HG03139 (cell line): ENCODE measurements at regions not wholly inside any gene's neighbourhood (a gene's known extent, or its start where the extent isn't known, plus 50 kb on each side); places are given as distances from the start of the nearest gene placed in this dataset.

ENCODE experiments used
- ATAC-seq: cut with Tn5 transposase; IDR thresholded peaks from one replicate; pipeline ENCODE4 v1.9.1; 2021; ENCODE audit not compliant: unreplicated experiment

DNA sequence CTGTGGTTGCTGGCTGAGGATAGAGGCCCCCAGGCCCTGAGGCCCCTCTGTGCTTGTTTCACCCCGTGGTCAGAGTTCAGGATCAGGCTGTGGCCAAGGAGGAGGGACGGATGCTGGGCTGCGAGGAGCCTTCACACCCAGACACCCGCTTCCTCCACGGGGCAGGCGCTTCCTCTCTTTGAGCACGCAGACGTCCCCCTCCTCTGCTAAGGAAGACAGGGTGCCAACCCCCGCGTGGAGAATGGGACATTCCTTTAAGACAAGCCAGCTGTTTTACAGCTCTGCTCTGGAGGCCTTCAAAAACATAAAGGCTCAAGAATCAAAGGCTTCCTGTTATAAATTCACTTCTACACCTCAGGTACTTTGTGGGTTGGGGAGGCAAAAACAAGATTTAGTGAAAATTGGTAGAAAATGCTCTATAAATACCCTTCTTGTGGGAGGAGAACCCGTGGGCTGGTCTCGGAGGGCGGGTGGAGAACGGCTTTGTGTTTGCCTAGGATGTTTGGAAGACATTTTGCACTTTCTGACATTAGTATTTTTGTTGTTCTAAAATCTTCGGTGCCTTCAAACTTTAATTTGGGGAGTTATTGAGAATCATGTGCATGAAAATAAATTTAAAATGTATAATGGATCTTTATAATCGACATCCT lies 60.8 kb upstream of the FOXF1 start:
- no peak for ATAC-seq

DNA sequence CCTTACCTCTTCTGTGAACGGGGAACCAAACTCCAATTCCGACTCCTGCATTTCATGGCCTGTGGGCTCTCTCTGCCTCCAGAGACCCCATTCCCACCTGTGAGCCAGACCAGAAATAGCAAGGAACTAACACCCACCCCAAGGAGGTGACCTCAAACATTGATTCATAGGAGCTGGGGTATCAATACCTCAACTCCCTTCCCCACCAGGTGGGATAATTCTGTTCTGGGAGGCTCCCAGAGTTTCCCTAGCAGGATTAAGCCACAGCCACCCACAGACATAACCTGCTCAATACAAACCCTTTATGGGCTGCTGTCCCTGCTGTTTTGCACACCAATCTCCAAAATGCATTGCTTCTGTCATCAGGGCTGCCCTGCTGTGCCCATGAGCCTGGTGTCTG lies 59.6 kb upstream of the FOXF1 start:
- no peak for ATAC-seq

DNA sequence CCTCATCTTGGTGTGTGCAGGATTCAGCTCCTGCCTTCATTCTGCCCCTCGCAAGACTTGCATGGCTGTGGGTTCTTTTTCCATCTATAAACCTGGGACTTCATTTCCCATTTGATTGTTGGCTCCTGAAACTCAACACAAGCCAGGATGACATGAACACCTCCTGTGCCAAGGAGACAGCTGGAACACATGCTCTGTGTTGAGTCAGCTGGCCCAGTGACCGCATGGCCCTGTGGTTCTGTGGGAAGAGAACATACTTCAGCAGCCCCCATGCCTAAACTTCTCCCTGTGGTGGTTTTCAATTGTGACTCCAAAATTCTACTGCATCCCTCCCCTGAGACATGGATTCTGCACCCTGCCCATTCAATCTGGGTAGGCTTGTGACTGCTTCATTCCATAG lies 57.9 kb upstream of the FOXF1 start:
- ATAC-seq = no peak

DNA sequence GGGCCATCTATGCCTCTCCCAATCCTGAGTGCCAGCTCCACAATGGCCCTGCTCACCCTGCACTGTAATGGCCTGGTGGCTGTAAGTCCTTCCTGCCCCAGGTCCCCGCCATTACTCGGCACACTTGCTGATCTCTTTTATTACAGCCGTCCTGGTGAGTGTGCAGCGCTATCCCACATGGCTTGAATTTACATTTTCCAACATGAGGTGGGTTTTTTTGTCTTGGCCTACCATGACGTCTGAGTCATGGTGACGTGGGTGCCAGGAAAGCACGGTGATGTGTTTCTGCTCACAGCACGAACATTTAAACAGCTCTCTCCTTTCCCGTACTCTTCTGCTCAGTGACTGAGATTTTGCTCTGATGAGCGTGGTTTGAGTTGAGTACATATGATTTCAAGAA lies 55.2 kb upstream of the FOXF1 start:
- no peak for ATAC-seq

DNA sequence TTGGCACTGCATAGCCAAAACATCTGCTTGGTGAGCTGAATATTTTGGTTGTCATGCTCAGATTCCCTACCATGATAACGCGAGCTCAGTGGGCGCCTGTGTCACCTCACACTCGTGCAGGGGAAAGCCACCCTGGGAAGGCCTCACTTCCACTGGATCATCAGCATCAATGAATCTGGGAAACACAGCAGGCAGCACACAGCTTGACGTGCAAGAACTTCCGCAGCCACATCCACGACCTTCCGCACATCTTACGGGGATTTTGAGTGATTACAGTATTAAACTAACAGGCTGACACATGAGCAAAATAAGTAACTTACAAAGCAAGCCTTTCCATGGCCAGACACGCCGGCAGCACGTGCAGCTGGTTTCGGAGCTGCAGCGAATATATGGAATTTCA lies 54.7 kb upstream of the FOXF1 start:
- ATAC-seq = no peak

DNA sequence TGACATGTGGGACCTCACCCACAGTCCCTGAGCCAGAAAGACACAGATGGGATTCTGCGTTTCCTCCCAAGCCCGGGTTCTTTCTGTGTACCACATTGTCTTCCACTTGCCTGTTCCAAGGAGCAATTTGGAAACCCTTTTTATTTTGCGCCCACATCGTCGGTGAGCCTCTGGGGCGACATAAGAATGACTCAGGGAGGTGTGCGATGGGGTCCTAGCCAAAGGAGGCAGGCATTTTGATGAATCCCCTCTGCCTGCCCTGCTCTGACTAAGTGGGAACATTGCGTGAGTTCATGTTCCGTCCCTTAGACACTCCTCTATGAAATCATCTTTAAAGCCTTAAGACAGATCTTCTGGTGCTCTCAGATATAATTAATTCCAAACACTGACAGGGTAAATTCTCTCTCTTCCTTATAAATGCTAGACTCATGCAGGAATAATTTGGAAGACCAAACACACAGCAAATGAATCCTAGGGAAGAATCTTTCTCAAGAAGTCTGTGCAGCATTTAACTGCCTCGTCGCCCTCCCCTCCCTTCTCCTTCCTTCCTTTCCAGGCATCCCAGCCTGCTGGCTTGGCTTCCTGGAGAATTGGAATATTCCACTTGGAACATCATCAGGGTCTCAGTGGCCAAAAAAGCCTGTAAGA lies 52.7 kb upstream of the FOXF1 start:
- ATAC-seq = no peak

DNA sequence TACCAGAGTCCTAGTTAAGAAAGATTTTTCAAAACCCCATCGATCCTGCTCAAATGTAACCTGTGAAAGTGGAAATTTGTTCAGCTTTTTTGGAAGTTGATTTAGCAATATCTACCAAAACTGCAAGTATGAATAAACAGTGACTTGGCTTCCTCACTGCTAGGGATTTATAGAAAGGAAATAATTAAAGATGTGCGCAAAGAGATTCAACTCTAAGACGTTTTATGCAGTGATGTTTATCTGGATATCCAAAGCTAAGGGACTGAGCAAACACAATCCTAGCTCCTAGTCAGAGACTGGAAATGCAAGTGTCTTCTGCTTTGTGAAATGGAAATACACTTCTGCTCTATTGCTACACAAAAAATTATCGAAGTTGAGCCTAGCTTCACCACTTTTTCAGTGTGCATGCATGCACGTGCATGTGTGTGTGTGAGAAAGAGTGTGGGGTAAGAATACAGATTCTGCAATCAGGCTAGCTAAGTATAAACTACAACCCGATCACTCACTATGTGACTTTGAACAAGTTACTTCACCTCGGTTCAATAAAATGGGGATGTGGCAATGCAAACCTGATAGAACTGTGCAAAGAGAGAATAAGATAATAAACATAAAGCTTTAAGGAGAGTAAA lies 52.1 kb upstream of the FOXF1 start:
- no peak for ATAC-seq

DNA sequence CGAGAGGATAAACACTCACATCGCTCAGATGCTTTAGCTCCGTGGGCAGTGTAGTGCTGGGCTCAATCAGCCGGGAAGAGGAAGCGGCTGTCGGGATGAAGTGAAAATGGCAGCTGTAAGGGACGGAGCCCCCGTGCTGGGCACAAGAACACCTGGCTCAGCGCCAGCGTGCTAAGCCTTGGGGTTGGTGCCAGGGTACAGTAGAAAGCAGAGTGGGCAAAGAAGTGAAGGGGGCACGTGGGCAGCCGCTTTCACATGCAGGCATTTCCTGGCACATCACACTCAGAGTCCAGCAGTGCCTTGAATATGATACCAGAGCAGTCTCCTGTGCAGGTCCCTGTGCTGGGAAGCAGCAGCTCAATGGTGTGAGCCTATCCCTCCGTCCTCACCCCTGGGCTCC lies 51.1 kb upstream of the FOXF1 start:
- no peak for ATAC-seq
